ENCODE measurements at regions not wholly inside any gene's neighbourhood (a gene's known extent, or its start where the extent isn't known, plus 50 kb on each side); places are given as distances from the start of the nearest gene placed in this dataset.
"Not testable (repeated sequence)": the region's sequence is repeated elsewhere in the genome, so short reads cannot be mapped to it uniquely, and the experiment has no call there.

GRCh38 chr2:149715005-149715592, 127.5 kb upstream of the MMADHC start:
- Histone ChIP-seq H3K36me3 (ENCODE audit: control insufficient read depth, insufficient read depth, low read length) (no peaks in the 10 kb centered on the region), H3K27ac (ENCODE audit: low read length) (no peak overlapping the region), H3K4me1 (ENCODE audit: control insufficient read depth, insufficient read depth, low read length) (peaks cover 3% of the 10 kb centered on the region; the same call in 1 of the 2 replicates), H3K9me3 (ENCODE audit: control insufficient read depth, insufficient read depth, low read length) (no peaks in the 10 kb centered on the region), H3K4me3 (ENCODE audit: low read length) (no peak overlapping the region), H3K27me3 (ENCODE audit: control insufficient read depth, insufficient read depth, low read length) (no peaks in the 10 kb centered on the region)
- WGBS (ENCODE audit: insufficient coverage, insufficient read length): 100% methylated on average over 1 of the region's 3 CpGs
- peak; percentile 55 for DNase-seq (ENCODE audit: low read depth, low spot score)

- Histone ChIP-seq H3K27ac (ENCODE audit: low read length) (no peak overlapping the region), H3K27me3 (ENCODE audit: control insufficient read depth, insufficient read depth, low read length) (no peaks in the 10 kb centered on the region), H3K4me3 (ENCODE audit: low read length) (no peak overlapping the region), H3K9me3 (ENCODE audit: control insufficient read depth, insufficient read depth, low read length) (no peaks in the 10 kb centered on the region), H3K36me3 (ENCODE audit: control insufficient read depth, insufficient read depth, low read length) (no peaks in the 10 kb centered on the region), H3K4me1 (ENCODE audit: control insufficient read depth, insufficient read depth, low read length) (no peaks in the 10 kb centered on the region)
- no CpG with 5 or more reads among the region's 8 CpGs for WGBS (ENCODE audit: insufficient coverage, insufficient read length)
- no peak for DNase-seq (ENCODE audit: low read depth, low spot score)
Measured at GRCh38 chr2:149709496-149710263, 122.1 kb upstream of the MMADHC start.

DNA sequence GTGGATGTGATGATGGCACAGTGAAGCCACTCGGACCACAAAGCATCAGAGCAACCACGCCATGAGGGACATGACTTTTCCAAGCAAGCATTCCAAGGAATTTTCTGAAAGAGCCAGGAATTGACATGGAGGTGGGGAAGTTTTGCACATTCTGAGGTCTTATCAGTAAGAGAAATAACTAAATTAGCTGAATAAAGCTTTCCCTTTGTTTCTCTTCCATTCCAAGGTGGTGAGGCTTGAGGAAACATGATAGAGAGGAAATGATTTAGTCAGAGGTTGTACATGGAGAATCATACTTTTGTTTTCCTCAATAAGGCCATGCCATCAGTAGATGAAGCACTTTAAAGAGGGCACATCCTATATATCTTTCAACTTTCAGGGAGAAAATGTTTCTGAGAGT, 115.7 kb upstream of the MMADHC start:
- DNase-seq (ENCODE audit: low read depth, low spot score): no peak
- no peak overlapping the region for H3K4me3 ChIP-seq (ENCODE audit: low read length)
- no peaks in the 10 kb centered on the region for H3K36me3 ChIP-seq (ENCODE audit: control insufficient read depth, insufficient read depth, low read length)
- no peak overlapping the region for H3K27ac ChIP-seq (ENCODE audit: low read length)
- H3K27me3 ChIP-seq (ENCODE audit: control insufficient read depth, insufficient read depth, low read length): no peaks in the 10 kb centered on the region
- WGBS (ENCODE audit: insufficient coverage, insufficient read length): no CpG with 5 or more reads among the region's 2 CpGs
- H3K4me1 ChIP-seq (ENCODE audit: control insufficient read depth, insufficient read depth, low read length): no peaks in the 10 kb centered on the region
- H3K9me3 ChIP-seq (ENCODE audit: control insufficient read depth, insufficient read depth, low read length): no peaks in the 10 kb centered on the region

- DNase-seq (ENCODE audit: low read depth, low spot score): no peak
- WGBS (ENCODE audit: insufficient coverage, insufficient read length): no CpG with 5 or more reads among the region's 4 CpGs
Measured at GRCh38 chr2:149702571-149702970, 115.0 kb upstream of the MMADHC start.

DNA sequence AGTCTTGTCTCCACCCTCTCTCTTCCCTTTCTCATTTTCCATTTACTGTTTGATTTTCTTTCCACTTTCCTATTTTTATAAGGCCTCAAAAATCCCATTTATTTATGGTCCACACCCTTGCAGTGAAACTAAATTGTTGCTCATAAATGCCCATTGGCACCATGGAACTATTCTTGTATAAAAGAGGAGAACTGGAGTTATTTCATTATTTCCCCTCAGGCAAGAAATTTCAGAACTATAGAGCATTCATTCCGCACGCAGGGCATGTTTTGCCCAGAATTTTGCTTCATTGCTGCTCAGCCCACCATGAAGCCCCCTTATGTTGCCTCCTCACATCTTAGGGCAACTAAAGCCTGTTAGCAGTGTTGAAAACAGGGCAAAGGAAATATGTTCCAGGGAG, 113.7 kb upstream of the MMADHC start:
- DNase-seq (ENCODE audit: low read depth, low spot score): no peak
- no peaks in the 10 kb centered on the region for H3K27me3 ChIP-seq (ENCODE audit: control insufficient read depth, insufficient read depth, low read length)
- no peaks in the 10 kb centered on the region for H3K4me1 ChIP-seq (ENCODE audit: control insufficient read depth, insufficient read depth, low read length)
- H3K27ac ChIP-seq (ENCODE audit: low read length): no peak overlapping the region
- WGBS (ENCODE audit: insufficient coverage, insufficient read length): no CpG with 5 or more reads among the region's 2 CpGs
- no peak overlapping the region for H3K4me3 ChIP-seq (ENCODE audit: low read length)
- H3K9me3 ChIP-seq (ENCODE audit: control insufficient read depth, insufficient read depth, low read length): no peaks in the 10 kb centered on the region
- H3K36me3 ChIP-seq (ENCODE audit: control insufficient read depth, insufficient read depth, low read length): no peaks in the 10 kb centered on the region

More at GRCh38 chr2:149702571-149702970, 115.0 kb upstream of the MMADHC start:
- H3K36me3 ChIP-seq (ENCODE audit: control insufficient read depth, insufficient read depth, low read length): no peaks in the 10 kb centered on the region
- no peaks in the 10 kb centered on the region for H3K27me3 ChIP-seq (ENCODE audit: control insufficient read depth, insufficient read depth, low read length)
- no peak overlapping the region for H3K27ac ChIP-seq (ENCODE audit: low read length)
- H3K9me3 ChIP-seq (ENCODE audit: control insufficient read depth, insufficient read depth, low read length): no peaks in the 10 kb centered on the region
- H3K4me3 ChIP-seq (ENCODE audit: low read length): no peak overlapping the region
- H3K4me1 ChIP-seq (ENCODE audit: control insufficient read depth, insufficient read depth, low read length): no peaks in the 10 kb centered on the region

GRCh38 chr2:149692961-149693396, 105.4 kb upstream of the MMADHC start:
- H3K4me3 ChIP-seq (ENCODE audit: low read length): no peak overlapping the region
- no peaks in the 10 kb centered on the region for H3K4me1 ChIP-seq (ENCODE audit: control insufficient read depth, insufficient read depth, low read length)
- no peaks in the 10 kb centered on the region for H3K36me3 ChIP-seq (ENCODE audit: control insufficient read depth, insufficient read depth, low read length)
- H3K27me3 ChIP-seq (ENCODE audit: control insufficient read depth, insufficient read depth, low read length): no peaks in the 10 kb centered on the region
- no peak for DNase-seq (ENCODE audit: low read depth, low spot score)
- WGBS (ENCODE audit: insufficient coverage, insufficient read length): no CpG with 5 or more reads among the region's 3 CpGs
- H3K9me3 ChIP-seq (ENCODE audit: control insufficient read depth, insufficient read depth, low read length): no peaks in the 10 kb centered on the region
- no peak overlapping the region for H3K27ac ChIP-seq (ENCODE audit: low read length)

- no peaks in the 10 kb centered on the region for H3K36me3 ChIP-seq (ENCODE audit: control insufficient read depth, insufficient read depth, low read length)
- no peaks in the 10 kb centered on the region for H3K27me3 ChIP-seq (ENCODE audit: control insufficient read depth, insufficient read depth, low read length)
- no peak overlapping the region for H3K4me3 ChIP-seq (ENCODE audit: low read length)
- no CpG with 5 or more reads among the region's 2 CpGs for WGBS (ENCODE audit: insufficient coverage, insufficient read length)
- DNase-seq (ENCODE audit: low read depth, low spot score): no peak
- H3K27ac ChIP-seq (ENCODE audit: low read length): no peak overlapping the region
- no peaks in the 10 kb centered on the region for H3K4me1 ChIP-seq (ENCODE audit: control insufficient read depth, insufficient read depth, low read length)
- no peaks in the 10 kb centered on the region for H3K9me3 ChIP-seq (ENCODE audit: control insufficient read depth, insufficient read depth, low read length)
Measured at GRCh38 chr2:149690825-149691224, 103.2 kb upstream of the MMADHC start.

DNA sequence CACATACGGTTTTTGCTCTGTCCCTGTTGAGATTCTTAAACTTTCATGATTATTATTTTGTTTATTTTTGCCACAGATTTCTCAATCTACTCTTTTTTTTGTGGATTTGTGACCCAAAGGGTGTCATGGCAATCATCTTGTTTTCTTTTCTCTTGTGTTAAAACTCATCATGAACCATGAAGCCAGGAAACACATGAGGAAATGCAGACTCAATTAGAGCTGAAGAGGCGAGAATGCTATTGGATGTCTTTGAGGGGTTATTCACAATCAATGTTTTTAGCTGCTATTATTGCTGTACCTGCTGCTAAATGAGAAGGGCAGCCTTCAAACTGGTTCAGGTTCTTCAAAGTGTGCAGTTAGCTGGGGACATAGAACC, 99.5 kb upstream of the MMADHC start:
- H3K4me1 ChIP-seq (ENCODE audit: control insufficient read depth, insufficient read depth, low read length): no peaks in the 10 kb centered on the region; the same call in 1 of the 2 replicates
- no peak for DNase-seq (ENCODE audit: low read depth, low spot score)
- no peaks in the 10 kb centered on the region for H3K27me3 ChIP-seq (ENCODE audit: control insufficient read depth, insufficient read depth, low read length)
- H3K4me3 ChIP-seq (ENCODE audit: low read length): no peak overlapping the region
- H3K36me3 ChIP-seq (ENCODE audit: control insufficient read depth, insufficient read depth, low read length): no peaks in the 10 kb centered on the region
- no CpG with 5 or more reads among the region's 2 CpGs for WGBS (ENCODE audit: insufficient coverage, insufficient read length)
- H3K9me3 ChIP-seq (ENCODE audit: control insufficient read depth, insufficient read depth, low read length): no peaks in the 10 kb centered on the region
- H3K27ac ChIP-seq (ENCODE audit: low read length): no peak overlapping the region

DNA sequence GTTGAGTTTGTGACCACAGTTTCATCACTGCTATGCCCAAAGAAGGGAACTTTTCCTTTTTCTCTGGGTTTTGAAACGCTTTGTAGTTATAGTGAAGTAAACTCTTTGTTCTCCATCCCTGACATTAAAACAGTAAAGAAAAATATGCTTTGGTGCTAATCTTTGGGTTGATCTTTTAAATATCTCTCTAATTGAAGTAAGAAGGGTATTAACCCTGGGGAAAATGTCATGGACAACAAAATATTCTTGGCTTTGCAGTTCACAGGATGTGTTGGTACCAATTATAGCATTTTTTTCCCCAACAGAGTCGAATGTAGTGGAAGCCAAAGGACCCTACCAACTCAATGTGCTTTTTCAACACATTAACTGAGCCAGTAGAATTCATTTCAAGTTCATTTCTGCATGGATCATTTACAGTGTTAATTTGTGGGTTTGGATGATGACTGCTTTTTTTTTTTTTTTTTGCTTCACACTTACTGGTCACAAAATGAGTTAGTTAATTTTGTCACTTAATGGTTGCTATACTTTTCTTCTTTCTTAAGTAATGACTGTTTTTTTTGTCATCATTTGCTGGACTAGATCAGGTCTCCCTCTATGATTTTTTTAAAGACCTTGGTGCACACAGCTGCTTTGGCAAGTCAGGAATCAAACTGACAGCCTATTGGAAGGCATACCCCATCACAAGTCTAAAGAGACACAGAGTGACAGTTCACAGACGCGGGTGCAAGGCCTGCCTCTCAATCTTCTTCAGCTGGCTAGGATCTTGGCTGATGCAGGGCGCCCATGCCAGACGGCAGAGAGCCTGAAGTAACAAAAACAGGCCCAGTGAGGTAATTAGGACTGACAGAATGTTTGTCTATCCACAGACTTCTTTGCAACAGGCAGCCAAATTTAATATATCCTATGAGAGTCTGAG, 98.8 kb upstream of the MMADHC start:
- no CpG with 5 or more reads among the region's 6 CpGs for WGBS (ENCODE audit: insufficient coverage, insufficient read length)
- H3K27me3 ChIP-seq (ENCODE audit: control insufficient read depth, insufficient read depth, low read length): no peaks in the 10 kb centered on the region
- H3K27ac ChIP-seq (ENCODE audit: low read length): no peak overlapping the region
- H3K36me3 ChIP-seq (ENCODE audit: control insufficient read depth, insufficient read depth, low read length): no peaks in the 10 kb centered on the region
- no peak overlapping the region for H3K4me3 ChIP-seq (ENCODE audit: low read length)
- DNase-seq (ENCODE audit: low read depth, low spot score): no peak
- no peaks in the 10 kb centered on the region; the same call in 1 of the 2 replicates for H3K4me1 ChIP-seq (ENCODE audit: control insufficient read depth, insufficient read depth, low read length)
- no peaks in the 10 kb centered on the region for H3K9me3 ChIP-seq (ENCODE audit: control insufficient read depth, insufficient read depth, low read length)

DNA sequence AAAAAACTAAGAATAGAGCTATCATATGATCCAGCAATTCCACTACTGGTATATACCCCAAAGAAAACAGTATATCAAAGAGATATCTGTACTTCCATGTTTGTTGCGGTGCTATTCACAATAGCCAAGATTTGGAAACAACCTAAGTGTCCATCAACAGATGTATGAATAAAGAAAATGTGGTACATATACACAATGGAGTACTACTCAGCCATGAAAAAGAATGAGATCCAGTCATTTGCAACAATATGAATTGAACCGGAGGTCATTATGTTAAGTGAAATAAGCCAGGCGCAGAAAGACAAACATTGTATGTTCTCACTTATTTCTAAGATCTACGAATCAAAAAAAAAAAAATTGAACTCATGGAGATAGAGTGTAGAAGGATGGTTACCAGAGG, 97.8 kb upstream of the MMADHC start:
- WGBS (ENCODE audit: insufficient coverage, insufficient read length): no CpG with 5 or more reads among the region's 4 CpGs

More for the DNA sequence above, 97.8 kb upstream of the MMADHC start:
- H3K27ac ChIP-seq (ENCODE audit: low read length); DNase-seq (ENCODE audit: low read depth, low spot score); H3K4me1 ChIP-seq (ENCODE audit: control insufficient read depth, insufficient read depth, low read length); H3K4me3 ChIP-seq (ENCODE audit: low read length); H3K36me3 ChIP-seq (ENCODE audit: control insufficient read depth, insufficient read depth, low read length); H3K9me3 ChIP-seq (ENCODE audit: control insufficient read depth, insufficient read depth, low read length); H3K27me3 ChIP-seq (ENCODE audit: control insufficient read depth, insufficient read depth, low read length): not testable (repeated sequence)
